ENCODE measurements at regions not wholly inside any gene's neighbourhood (a gene's known extent, or its start where the extent isn't known, plus 50 kb on each side); places are given as distances from the start of the nearest gene placed in this dataset.

- no peak for DNase-seq
Observed at GRCh38 chr12:118706437-118706836, 274.9 kb upstream of the SRRM4 start.

DNA sequence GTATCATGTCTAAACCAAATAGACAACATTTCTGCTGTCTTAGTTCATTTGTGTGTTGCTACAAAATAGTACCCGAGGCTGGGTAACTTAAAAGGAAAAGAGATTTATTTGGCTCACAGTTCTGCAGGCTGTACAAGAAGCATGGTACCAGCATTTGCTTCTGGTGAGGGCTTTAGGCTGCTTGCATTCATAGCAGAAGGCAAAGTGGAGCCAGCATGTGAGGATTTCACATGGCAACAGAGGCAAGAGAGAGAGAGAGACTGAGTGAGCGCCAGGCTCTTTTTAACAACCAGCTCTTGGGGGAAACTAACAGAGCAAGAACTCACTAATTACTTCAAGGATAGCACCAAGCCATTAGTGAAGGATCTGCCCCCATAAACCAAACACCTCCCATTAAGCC, 271.4 kb upstream of the SRRM4 start:
- DNase-seq, result no peak

DNA sequence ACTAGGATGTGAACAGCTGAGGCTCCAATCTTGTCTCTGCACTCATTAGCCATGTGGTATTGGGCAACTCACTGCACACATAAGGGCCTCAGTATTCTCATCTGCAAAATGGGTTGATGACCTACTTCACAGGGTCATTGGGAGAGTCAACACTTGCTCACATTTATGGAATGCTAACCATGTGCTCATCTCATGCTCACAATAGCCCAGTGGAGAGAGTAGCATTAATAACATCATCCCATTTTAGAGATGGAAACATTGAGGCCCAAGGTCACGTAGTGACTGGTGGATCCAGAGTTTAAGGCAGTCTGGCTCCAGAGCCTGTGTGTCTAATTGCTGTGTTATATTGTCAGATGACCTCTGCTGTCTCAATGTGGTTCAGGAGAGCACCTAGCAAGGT, 270.2 kb upstream of the SRRM4 start:
- no peak for DNase-seq

GRCh38 chr12:118714051-118714460, 267.3 kb upstream of the SRRM4 start:
- DNase-seq, result peak; percentile 27 to 62

- DNase-seq, result no peak
Observed at GRCh38 chr12:118714500-118714899, 266.8 kb upstream of the SRRM4 start.

- DNase-seq, result no peak
Observed at GRCh38 chr12:118715647-118716046, 265.7 kb upstream of the SRRM4 start.

DNA sequence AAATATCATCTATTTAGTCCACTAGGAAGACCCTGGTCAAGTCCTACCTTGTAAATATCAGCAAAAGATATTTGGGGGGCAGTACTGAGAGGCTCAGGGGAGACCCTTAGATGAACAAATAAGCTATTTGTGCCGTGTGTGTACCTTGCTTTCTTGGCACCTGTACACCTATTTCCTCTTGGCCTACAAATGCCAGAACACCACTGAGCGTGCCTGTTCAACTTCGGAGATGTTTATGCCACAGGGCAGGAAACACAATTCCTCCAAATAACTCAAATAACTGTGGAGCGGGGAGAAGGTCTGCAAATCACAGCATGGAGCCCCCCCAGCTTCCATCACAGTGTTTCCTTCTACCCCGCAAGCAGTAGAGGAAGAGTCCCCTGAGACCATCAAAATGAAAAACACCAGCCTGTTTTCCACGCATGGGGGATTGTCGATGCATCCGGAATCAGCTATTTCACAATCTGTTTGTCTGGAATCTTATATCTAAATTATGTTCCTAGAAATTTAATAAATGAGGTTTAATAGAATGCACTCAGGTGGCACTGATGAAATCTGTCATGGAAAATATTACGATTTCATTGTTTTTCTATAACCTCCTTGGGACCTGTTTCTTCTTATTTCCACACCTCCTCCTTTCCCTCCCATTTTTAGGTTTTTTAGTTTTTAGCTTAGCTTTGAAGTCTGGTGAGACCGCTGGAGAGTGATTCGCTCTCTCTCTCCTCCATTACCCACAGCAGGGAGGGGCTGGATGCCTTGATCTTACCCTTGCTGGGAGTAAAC, 254.0 kb upstream of the SRRM4 start:
- DNase-seq, result no peak

GRCh38 chr12:118727979-118728366, 253.4 kb upstream of the SRRM4 start:
- no peak for DNase-seq

DNA sequence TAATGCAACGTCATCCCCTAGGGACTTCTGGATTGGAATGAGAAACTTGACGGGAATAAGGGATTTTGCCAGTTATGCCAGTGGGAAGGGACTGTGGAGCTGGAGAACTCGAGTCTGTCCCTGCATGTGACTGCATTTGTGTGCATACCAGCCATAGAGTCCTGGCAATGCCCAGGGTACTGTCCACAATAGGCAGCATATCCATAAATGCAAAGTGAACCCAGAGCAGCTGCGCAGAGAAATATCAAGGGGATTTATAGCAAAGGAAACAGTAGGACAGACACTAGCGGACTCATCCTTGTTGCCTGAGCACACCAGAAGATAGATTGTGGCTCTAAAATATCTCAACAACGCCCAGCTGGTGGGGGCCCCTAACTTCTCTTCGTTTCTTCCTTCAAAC, 247.1 kb upstream of the SRRM4 start:
- DNase-seq, result no peak

- no peak for DNase-seq
Observed at GRCh38 chr12:118737985-118738540, 243.3 kb upstream of the SRRM4 start.

DNA sequence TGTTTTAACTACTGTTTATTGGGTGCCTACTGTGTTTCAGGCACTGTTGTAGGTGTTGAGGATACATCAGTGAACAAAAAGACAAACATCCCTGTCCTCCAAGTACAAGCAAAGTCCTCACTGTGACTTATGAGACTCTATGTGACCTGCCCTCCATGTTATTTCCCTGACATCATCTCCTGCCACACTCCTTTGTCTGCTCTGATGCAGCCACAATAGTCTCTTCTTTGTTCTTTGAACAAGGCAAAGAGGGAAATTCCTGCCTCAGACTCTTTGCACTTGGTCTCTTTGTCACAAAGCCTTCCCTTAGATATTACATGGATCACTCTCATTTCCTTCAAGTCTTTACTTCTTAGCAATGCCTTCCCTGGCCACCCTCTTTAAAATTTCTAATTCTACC, 240.1 kb upstream of the SRRM4 start:
- DNase-seq, result no peak

DNA sequence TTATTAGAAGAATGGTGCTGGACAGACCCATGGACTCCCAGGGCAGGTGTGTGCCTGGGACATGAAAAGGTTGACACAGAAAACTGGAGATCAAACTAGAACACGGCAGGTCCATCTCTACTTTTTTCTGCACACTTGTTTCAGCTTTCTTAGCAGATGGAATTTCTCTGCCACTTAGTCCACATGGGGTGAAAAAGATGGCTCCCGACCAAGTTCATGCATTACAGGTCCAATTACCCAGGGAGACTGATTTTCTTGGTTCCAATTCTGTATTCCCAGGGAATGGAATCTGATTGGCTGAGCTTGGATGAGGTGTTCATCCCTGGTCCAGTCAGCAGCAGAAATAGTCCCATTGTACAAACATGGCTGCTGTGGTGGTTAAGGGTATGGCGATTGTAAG, 238.9 kb upstream of the SRRM4 start:
- no peak for DNase-seq

DNA sequence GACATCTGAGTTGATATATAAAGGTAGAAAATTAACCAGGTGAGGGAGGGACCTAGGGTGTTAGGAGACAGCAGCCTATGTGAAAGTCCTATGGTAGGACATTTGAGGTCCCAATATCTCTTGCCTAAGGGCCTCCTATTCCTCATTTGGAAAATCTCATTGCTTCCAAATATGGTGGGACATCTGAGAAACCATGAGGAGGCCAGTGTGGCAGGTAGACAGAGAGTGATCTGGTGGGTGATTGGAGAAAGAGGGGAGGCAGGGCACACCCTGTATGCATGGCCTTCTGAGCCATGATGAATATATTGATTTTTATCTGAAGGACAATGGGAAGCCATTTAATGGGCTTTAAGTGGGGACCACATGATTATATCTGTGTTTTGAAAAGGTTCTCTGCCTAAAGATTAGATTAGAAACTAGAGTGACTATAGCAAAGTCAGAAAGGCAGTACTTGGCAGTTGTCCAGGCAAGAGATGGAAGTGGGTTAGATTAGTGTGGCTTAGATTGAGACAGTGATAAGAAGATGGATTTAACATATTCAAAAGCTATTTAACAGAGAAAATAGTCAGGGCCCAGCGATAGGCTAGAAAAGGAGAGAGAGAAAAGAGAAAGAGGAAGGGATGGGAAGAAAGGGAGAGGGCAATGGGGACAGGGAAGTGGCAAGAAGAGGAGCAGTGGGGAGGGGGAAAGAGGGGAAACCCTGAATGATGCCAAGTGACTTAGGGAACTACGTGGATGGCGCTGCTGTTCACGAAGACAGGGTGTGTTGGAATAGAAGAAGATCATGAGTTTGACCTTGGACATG, 237.2 kb upstream of the SRRM4 start:
- peak in 1 of 2 experiments; percentile 9 for DNase-seq

- DNase-seq, result no peak
Observed at GRCh38 chr12:118746176-118746575, 235.2 kb upstream of the SRRM4 start.

GRCh38 chr12:118746960-118747359, 234.4 kb upstream of the SRRM4 start:
- DNase-seq, result no peak

DNA sequence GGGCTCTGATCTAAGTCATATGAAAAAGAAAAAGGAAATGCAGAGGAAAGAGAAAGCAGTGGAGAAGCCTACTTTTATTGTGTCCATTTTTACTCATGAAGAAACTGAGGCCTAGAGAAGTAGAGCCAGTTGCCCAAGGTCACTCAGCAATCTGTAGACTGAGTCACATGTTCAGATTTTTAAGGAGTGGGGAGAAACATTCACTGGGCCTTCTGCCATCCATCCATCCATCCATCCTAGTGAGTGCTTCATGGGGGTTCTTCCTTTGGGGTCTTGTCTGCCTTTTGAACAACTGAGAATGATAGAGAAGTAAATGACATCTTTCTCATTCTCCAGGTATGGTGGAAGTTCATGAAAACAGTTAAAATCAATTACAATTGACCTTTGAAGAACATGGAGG, 233.6 kb upstream of the SRRM4 start:
- DNase-seq, result no peak

GRCh38 chr12:118748478-118749380, 232.6 kb upstream of the SRRM4 start:
- no peak for DNase-seq

- no peak for DNase-seq
Observed at GRCh38 chr12:118749646-118750045, 231.7 kb upstream of the SRRM4 start.

DNA sequence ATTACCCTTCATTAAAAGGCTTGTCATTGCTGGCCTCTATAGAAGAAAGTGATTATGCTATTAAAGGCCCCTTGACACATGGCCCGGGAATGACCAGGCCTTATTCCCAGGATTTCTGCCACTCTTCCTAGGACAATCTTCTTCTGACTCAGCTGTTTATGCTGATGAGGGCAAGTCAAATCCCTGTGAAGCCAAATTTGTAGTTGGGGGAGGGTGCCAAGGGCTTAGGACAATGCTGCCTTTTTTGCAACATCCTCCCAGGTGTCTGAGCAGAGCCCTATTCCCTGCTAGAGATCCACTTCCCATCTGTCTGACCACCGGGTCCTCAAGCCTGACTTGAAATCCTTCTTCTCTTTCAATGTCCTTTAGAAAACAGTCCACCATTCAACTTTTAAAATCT, 230.7 kb upstream of the SRRM4 start:
- DNase-seq, result no peak

GRCh38 chr12:118751355-118751754, 230.0 kb upstream of the SRRM4 start:
- DNase-seq, result no peak

DNA sequence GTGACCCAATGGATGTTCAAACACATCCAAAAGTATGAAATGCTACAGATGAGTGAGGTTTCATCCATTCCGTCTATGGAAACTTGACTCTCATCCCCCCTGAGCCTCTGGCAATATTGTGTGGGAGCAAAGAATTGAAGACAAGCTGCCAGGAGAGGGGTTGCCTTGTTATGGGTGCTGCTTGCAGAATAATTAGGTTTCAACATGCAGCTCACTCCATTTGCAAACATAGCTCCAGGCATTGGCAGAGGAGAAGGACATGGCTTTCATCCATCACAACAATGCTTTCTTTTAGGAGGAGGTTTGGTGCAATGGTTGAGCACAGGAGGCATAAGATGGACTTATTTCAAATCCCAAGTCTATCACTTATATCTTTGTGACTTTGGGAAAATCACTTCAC, 220.7 kb upstream of the SRRM4 start:
- DNase-seq, result no peak

GRCh38 chr12:118763234-118763633, 218.1 kb upstream of the SRRM4 start:
- DNase-seq, result peak in 1 of 2 experiments; percentile 6
